Spleen (tissue), 7 donors: ENCODE measurements at regions not wholly inside any gene's neighbourhood (a gene's known extent, or its start where the extent isn't known, plus 50 kb on each side); places are given as distances from the start of the nearest gene placed in this dataset.

Source experiments
- CTCF ChIP-seq, 11 experiments: fragments of 200-600 bp in 7 of 11; fragments of 450-650 bp in 4 of 11; sonication (generic) in 4 of 11; IDR thresholded peaks in 8 of 11; conservative IDR thresholded peaks in 3 of 11; 1 replicate in 7 of 11; 2 replicates in 4 of 11; pipeline versions ENCODE4 v1.4.0 to v1.8.0; 2016 to 2021; ENCODE audit warnings: antibody characterized with exemption in 11 of 11, inconsistent platforms in 4 of 11, mild to moderate bottlenecking in 1 of 11
- POLR2AphosphoS5 ChIP-seq, 3 donors: sonication (generic); formaldehyde crosslinking; IDR thresholded peaks; one replicate each; pipeline ENCODE4 v1.5.1; 2017; ENCODE audit warnings: antibody characterized with exemption in 3 of 3
- donor health status: DM: no; HTN: no; CAD: no; lungs with moderate emphysema.
- donor health status: DM: no; HTN: no; CAD: no.
- donor health status: DM: no; HTN: no; CAD: no.

DNA sequence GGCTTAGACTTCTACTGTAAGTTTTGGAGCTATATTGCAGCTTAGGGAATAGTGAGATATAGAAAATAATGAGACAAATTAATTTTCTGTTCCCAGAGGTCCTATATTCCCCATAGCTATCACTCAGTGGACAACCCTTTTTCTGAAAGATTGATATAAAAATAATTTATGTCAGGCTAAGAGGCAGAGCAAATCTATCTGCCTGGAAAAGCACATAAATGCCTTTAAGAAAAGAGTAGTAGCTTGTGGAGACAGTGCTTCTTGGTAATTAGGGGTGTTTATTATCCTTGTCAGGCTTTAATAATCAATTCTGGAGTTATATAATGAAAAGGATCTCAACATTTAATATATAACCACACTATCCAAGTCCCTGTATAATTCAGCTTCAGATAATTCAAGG is 1162.8 kb upstream of the PCDH20 start:
- TF ChIP-seq CTCF (IDR thresholded peaks at IDR 0.05 in 8 of 11, conservative IDR thresholded peaks at IDR 0.05 in 3 of 11), result no peak
- no peak for TF ChIP-seq POLR2AphosphoS5 (IDR thresholded peaks at IDR 0.05)
